ENCODE measurements at regions not wholly inside any gene's neighbourhood (a gene's known extent, or its start where the extent isn't known, plus 50 kb on each side); places are given as distances from the start of the nearest gene placed in this dataset.

- no peak for DNase-seq (ENCODE audit: extremely low read depth, low read depth, low spot score)
Measured at GRCh38 chr4:182083671-182084410, 159.4 kb upstream of the TENM3 start.

DNA sequence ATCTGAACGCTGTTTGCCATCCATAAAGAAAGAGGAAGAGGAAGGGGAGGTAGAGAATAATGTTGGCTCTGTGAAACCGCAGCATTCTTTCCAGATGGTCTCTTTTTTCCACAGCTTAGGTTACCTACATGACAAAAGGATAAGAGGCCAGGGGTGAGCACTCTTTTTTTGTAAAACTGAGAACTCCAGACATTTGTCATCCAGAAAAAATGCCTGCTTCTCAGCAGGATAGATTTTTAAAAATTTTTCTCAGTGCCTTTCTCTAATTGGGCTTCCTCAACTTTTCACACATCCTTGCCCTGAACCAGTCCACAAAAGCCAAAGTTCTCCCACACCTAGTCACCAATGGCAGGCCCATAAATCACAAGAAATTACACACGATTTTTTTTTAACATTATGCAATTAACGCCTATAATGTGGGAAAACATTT, 158.1 kb upstream of the TENM3 start:
- no peak for DNase-seq (ENCODE audit: extremely low read depth, low read depth, low spot score)

GRCh38 chr4:182089326-182089725, 153.9 kb upstream of the TENM3 start:
- DNase-seq (ENCODE audit: extremely low read depth, low read depth, low spot score) = no peak

GRCh38 chr4:182090186-182090585, 153.0 kb upstream of the TENM3 start:
- no peak for DNase-seq (ENCODE audit: extremely low read depth, low read depth, low spot score)

DNA sequence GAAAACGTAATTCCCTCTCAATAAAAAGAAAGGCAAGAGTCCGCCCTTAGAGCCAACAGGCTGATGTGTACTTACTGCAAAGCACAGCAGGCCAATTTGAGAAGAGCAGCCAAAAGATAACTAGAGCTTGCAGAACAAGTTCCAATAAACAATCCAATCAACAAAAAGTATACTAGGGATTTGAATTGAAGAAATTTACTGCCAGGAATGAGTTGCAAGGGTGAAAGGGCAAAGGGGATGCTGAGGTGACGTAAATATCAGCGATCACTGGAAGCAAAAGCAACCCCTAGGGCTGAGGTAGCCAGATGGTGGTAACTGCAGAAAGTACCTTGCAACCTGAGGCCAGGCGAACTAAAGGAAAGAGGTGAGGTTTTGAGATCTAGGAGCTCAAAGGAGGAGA, 152.1 kb upstream of the TENM3 start:
- no peak for DNase-seq (ENCODE audit: extremely low read depth, low read depth, low spot score)

DNA sequence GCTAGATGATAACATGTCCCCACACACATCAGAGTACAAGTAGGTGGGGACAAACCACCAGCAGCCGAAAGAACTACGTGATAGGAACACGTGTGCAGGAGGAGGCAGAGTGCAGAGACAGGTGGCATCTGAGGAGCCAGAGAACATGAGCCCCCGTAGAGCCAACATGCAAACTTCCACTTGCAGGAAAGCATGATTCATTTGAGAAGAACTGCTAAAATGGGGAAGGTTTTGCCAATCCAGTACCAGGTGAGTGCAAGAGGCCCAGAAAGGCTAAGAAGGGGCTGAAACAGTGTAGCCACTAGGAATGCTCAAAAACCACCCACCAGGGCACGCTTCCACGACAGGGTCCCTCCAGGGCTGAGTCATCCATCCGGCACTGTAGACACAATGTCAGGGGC, 149.8 kb upstream of the TENM3 start:
- DNase-seq (ENCODE audit: extremely low read depth, low read depth, low spot score) = no peak

DNA sequence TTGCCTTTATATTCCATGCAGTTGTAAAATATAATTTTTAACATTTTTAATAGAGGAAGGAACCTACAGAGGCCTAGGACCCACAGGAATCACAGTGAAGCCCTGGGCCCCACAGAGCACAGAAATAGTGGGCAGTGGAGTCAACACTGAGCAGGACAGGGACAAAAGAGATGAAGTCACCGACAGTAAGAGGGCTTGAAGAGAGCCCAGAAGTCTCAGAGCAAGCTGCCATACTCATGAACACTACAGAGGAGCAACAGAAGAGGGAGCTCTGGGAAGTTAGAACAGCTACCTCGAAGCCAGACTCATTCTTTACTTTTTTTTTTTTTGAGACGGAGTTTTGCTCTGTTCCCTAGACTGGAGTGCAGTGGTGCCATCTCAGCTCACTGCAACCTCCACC, 149.3 kb upstream of the TENM3 start:
- DNase-seq (ENCODE audit: extremely low read depth, low read depth, low spot score) = no peak

DNA sequence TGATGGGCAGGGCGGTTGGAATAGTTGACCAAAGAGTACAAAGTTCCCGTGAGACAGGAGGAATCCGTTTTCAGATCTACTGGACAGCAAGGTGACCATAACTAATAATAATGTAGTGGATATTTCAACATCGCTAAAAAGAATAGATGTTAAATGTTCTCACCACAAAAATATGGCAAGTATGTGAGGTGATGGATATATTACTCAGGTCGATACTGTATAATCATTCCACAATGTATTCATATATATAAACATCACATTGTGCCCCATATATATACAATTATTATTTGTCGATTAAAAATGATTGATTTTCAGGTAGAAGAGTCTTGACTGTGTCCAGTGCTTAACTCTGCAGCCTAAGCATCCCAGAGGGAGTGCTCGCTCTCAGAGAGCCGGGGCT, 141.6 kb upstream of the TENM3 start:
- no peak for DNase-seq (ENCODE audit: extremely low read depth, low read depth, low spot score)

GRCh38 chr4:182102576-182102975, 140.6 kb upstream of the TENM3 start:
- no peak for DNase-seq (ENCODE audit: extremely low read depth, low read depth, low spot score)

DNA sequence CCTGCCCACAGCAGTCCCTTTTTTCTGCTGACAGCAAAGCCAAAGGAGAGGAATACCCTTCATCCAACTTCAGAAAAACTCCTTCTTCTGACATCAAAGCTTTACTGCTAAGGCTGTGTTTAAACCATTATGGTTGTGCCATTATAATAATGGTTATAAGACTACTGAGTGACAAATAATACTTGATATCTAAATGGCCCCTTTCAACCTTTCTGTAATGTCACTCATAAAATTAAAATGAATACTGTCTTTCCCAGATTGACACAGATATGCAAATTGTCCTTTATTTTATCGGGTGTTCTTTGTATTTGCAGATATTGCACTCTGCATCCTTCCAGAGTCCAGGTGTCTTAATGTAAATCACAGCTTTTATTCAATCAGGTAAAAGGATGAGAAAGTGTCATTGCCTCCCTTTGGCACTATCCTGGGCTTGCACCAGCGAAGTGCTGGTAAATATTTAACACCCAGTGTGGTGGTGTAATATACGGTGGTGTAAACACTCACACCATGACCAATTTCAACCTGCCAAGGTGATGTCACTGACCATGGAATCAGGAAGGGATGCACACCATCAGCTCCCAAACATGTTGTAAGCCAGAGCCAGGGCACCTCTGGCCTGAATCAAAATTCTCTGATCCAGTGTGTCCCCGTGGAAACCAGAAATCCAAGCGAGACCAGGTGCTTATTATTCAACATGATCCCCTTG, 139.4 kb upstream of the TENM3 start:
- no peak for DNase-seq (ENCODE audit: extremely low read depth, low read depth, low spot score)

DNA sequence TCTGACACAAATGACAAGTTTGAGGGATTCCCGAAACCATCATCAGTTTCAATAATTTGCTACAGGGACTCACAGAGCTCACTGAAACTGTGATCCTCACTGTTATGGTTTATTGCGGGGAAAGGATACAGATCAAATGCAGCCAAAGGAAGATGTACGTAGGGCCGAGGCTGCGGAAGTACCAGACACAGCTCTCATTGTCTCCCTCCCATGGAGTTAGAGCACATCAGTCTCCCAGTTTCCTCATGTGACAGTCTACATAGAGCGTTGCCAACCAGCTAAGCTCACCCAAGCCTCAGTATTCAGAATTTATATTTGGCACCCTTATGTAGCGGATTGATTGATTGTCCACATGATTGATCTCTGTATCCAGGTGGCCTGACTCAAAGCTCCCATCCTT, 137.8 kb upstream of the TENM3 start:
- no peak for DNase-seq (ENCODE audit: extremely low read depth, low read depth, low spot score)

GRCh38 chr4:182107931-182108330, 135.3 kb upstream of the TENM3 start:
- DNase-seq (ENCODE audit: extremely low read depth, low read depth, low spot score) = no peak

DNA sequence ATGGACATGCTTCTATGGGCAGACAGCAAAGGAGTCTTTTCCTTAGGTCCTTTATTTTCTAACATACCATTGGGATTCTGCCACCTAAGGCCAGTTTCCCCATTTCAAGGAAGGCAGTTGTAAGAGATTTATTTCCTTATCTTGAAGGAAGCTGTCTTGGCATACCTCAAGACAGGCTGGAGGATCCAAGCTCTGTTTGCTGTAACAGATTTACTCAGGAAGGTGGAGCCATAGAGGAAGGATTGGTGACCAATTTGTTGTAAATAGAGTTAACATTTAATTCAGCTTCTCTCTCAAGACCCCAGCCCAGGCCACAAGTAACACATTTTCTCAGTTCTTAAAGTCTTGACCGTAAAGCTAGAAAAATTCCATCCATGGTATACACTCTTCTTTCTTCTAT, 131.6 kb upstream of the TENM3 start:
- DNase-seq (ENCODE audit: extremely low read depth, low read depth, low spot score) = no peak

GRCh38 chr4:182113779-182114178, 129.4 kb upstream of the TENM3 start:
- DNase-seq (ENCODE audit: extremely low read depth, low read depth, low spot score) = no peak

GRCh38 chr4:182124359-182124758, 118.8 kb upstream of the TENM3 start:
- no peak for DNase-seq (ENCODE audit: extremely low read depth, low read depth, low spot score)

DNA sequence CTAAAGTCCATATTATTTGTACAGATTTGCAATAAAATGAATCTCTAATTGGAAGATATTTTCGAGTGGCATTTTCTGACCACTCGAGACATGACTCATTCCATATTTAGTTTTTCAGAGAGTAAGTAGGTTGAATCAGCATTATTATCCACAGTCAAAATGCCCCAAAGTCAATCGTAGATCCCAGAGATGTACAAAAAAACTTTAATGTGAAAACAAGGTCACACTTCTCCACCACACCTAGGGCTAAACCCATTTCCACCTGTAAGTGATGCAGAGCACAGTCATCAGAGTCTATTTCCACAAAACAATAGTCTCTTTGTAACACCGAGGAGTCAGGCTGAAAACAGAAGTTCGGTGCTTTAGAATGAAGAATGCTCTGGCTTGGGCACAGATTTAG, 117.1 kb upstream of the TENM3 start:
- DNase-seq (ENCODE audit: extremely low read depth, low read depth, low spot score) = no peak

DNA sequence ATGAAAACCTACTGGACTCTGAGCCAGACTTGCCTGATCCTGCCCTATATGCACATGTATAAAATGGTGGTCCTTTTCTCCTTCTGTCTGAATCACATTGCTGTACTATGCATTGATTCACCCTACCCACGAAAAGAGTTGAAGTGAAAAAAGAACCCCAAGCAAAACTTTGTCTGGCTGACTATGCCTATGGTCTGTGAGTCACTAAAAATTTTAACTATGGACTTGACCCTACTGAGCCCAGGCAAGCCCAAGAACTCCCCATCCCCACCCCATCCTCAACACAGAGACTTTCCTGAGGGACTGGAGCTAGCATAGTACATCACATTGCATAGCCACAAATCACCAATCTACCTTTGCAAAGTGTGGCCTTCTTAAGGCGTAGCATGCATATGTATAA, 116.6 kb upstream of the TENM3 start:
- no peak for DNase-seq (ENCODE audit: extremely low read depth, low read depth, low spot score)

DNA sequence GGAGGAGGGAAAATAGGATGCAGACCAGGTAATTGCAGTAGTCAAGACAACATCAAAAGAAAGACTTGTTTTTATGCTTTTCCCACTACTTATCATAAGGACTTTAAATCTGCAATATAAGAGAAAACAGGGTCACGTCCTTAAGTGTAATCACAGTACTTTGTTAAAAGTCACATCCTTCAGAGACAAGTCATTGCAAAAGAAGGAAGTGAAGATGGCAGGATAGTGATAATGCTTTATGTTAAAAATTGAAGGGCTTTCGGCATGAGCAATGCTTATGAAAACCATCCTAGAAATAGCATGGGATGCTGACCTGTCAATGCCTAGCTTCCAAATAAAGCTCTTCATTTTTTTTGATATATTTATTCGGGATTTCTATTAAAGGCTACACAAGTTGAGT, 110.2 kb upstream of the TENM3 start:
- DNase-seq (ENCODE audit: extremely low read depth, low read depth, low spot score) = no peak

- DNase-seq (ENCODE audit: extremely low read depth, low read depth, low spot score) = no peak
Measured at GRCh38 chr4:182134261-182134660, 108.9 kb upstream of the TENM3 start.

DNA sequence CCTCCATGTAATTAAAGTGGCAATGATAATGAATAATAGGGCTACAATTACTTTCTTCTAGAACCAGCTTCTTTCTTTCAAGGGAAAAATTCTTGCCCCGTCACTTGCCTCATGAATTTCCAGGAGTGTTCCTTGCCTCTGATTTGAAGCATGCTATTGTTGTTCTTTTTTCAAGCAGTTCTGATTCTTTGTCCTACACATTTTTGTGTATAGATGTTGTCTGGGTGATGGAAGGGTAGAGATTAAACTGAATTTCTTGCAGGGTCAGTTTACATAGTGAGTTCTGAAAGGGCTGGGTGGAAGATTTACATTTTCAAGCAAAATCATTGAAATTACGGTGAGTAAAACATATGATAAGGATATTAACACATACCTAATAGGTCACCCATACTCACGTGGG, 107.0 kb upstream of the TENM3 start:
- no peak for DNase-seq (ENCODE audit: extremely low read depth, low read depth, low spot score)

DNA sequence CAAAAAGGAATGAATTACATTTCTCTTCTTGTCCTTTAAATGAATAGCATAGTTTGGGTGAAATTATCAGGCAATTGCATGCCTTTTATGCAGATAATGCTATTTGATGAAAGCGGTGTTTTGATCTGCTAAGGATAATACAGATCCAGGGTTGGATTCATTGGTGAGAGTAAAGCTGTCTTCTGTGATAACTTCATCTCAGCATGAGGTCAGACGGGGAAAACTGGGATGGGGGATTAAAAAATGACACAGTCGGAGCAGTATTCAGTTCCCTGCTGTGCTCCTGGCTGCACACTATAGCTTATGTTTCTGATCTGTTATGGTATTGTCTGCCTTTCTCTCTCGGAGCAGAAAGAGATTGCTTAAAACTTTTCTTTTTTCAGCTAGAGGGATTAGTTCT, 105.9 kb upstream of the TENM3 start:
- DNase-seq (ENCODE audit: extremely low read depth, low read depth, low spot score) = no peak

GRCh38 chr4:182139491-182139890, 103.7 kb upstream of the TENM3 start:
- DNase-seq (ENCODE audit: extremely low read depth, low read depth, low spot score) = no peak

DNA sequence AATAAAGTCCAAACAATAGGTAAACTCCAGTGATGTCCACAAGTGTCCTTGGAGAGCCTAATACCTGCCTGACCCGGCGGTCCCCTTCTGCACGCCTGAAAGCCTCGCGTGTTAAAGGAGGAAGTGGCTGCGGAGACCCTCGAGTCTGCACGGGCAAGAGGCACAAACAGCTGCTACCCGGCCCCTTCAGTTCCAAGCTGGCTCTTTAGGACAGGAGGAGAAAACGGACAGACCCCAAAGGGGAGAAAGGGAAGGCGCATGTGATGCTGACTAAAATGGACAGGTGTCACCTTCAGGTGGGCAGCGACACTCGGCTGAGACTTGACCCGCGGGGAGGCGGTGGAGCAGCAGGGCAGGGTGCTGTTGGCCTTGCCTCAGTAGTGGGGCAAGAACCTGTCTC, 102.7 kb upstream of the TENM3 start:
- DNase-seq (ENCODE audit: extremely low read depth, low read depth, low spot score) = no peak
